HG02763 (cell line): ENCODE measurements at regions not wholly inside any gene's neighbourhood (a gene's known extent, or its start where the extent isn't known, plus 50 kb on each side); places are given as distances from the start of the nearest gene placed in this dataset.

Experiments
- ATAC-seq: cut with Tn5 transposase; IDR thresholded peaks from one replicate; pipeline ENCODE4 v1.9.1; 2021; ENCODE audit warnings: mild to moderate bottlenecking, moderate library complexity; ENCODE audit not compliant: unreplicated experiment

- no peak for ATAC-seq
These were observed 154.3 kb upstream of the VSTM2B start for GRCh38 chr19:29371251-29372090.

- no peak for ATAC-seq
These were observed 153.7 kb upstream of the VSTM2B start for GRCh38 chr19:29372091-29372415.

GRCh38 chr19:29372461-29372860 is 153.3 kb upstream of the VSTM2B start:
- no peak for ATAC-seq

- ATAC-seq: no peak
These were observed 152.6 kb upstream of the VSTM2B start for GRCh38 chr19:29372921-29373797.

GRCh38 chr19:29375429-29376119 is 150.2 kb upstream of the VSTM2B start:
- no peak for ATAC-seq

GRCh38 chr19:29376855-29377354 is 148.9 kb upstream of the VSTM2B start:
- no peak for ATAC-seq

GRCh38 chr19:29378126-29378525 is 147.7 kb upstream of the VSTM2B start:
- ATAC-seq: no peak

- ATAC-seq: no peak
These were observed 147.2 kb upstream of the VSTM2B start for GRCh38 chr19:29378543-29379080.

- no peak for ATAC-seq
These were observed 146.4 kb upstream of the VSTM2B start for GRCh38 chr19:29379257-29380021.

- no peak for ATAC-seq
These were observed 145.2 kb upstream of the VSTM2B start for GRCh38 chr19:29380581-29380980.

GRCh38 chr19:29381353-29382203 is 144.2 kb upstream of the VSTM2B start:
- no peak for ATAC-seq

- no peak for ATAC-seq
These were observed 142.1 kb upstream of the VSTM2B start for GRCh38 chr19:29383696-29384095.

GRCh38 chr19:29384656-29385055 is 141.1 kb upstream of the VSTM2B start:
- ATAC-seq: no peak

- no peak for ATAC-seq
These were observed 140.5 kb upstream of the VSTM2B start for GRCh38 chr19:29385191-29385795.

GRCh38 chr19:29386970-29387369 is 138.8 kb upstream of the VSTM2B start:
- no peak for ATAC-seq

GRCh38 chr19:29387586-29387985 is 138.2 kb upstream of the VSTM2B start:
- ATAC-seq: no peak

- ATAC-seq: no peak
These were observed 136.3 kb upstream of the VSTM2B start for GRCh38 chr19:29389495-29389894.

- ATAC-seq: no peak
These were observed 135.1 kb upstream of the VSTM2B start for GRCh38 chr19:29390742-29391141.

GRCh38 chr19:29393915-29394460 is 131.8 kb upstream of the VSTM2B start:
- ATAC-seq: no peak
